ENCODE measurements at regions not wholly inside any gene's neighbourhood (a gene's known extent, or its start where the extent isn't known, plus 50 kb on each side); places are given as distances from the start of the nearest gene placed in this dataset.

DNA sequence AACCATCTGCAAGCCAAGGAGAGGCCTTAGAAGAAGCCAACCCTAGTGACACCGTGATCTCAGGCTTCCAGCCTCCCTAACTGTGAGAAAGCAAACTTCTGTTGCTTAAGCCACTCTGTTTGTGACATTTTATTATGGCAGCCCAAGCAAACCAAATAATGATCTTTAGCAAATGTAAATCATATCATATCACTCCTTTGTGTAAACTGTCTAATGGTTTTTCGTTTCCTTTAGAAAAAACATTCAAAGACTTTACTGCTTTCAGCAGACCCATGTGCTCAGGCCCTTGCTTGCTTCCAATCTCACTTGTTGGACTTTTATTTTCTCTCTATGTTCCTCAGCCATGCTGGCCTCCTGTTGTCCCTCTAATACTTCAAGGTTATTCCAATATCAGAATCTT, 192.2 kb upstream of the HS3ST1 start:
- TF ChIP-seq, protein P1, sequence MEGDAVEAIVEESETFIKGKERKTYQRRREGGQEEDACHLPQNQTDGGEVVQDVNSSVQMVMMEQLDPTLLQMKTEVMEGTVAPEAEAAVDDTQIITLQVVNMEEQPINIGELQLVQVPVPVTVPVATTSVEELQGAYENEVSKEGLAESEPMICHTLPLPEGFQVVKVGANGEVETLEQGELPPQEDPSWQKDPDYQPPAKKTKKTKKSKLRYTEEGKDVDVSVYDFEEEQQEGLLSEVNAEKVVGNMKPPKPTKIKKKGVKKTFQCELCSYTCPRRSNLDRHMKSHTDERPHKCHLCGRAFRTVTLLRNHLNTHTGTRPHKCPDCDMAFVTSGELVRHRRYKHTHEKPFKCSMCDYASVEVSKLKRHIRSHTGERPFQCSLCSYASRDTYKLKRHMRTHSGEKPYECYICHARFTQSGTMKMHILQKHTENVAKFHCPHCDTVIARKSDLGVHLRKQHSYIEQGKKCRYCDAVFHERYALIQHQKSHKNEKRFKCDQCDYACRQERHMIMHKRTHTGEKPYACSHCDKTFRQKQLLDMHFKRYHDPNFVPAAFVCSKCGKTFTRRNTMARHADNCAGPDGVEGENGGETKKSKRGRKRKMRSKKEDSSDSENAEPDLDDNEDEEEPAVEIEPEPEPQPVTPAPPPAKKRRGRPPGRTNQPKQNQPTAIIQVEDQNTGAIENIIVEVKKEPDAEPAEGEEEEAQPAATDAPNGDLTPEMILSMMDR (conservative IDR thresholded peaks at IDR 0.05): no peak
- TF ChIP-seq EZH2 (IDR thresholded peaks at IDR 0.05; ENCODE audit: low read depth): no peak

Measured in PC-9 (cell line).